ENCODE measurements at regions not wholly inside any gene's neighbourhood (a gene's known extent, or its start where the extent isn't known, plus 50 kb on each side); places are given as distances from the start of the nearest gene placed in this dataset.

- TF ChIP-seq CTCF (conservative IDR thresholded peaks at IDR 0.05; ENCODE audit: low read depth, low read length) = no peak
- TF ChIP-seq EZH2 (IDR thresholded peaks at IDR 0.05; ENCODE audit: low read length, unreplicated experiment) = no peak
- TF ChIP-seq EZH2phosphoT487 (IDR thresholded peaks at IDR 0.05; ENCODE audit: borderline replicate concordance, low read length) = no peak
These were observed 164.4 kb downstream of the ZNF365 start for GRCh38 chr10:62538606-62539005.
